ENCODE measurements at regions not wholly inside any gene's neighbourhood (a gene's known extent, or its start where the extent isn't known, plus 50 kb on each side); places are given as distances from the start of the nearest gene placed in this dataset.

DNA sequence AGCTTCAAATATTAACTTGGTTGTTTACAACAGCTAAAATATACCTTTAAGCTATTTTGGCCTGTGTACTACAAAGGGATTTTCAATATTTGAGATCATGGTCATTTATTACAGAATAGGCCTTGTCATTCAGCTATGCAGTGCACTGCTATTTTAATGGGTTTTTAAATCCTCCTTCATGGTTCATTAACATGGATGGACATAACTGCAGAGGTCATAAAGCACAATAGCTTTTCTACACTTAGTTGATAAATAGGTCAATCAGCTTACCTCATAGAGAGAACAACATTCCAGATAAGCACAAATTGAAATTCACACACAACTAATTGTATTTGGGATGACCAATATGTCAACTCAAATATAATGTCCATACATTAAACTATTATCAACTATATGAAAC is 403.7 kb downstream of the CNTN3 start:
- DNase-seq (ENCODE audit: low spot score) (no peak), ATAC-seq (no peak)
- CTCF ChIA-PET = no interaction called here
- no peak overlapping the region for H3K4me3 Mint-ChIP-seq
- TF ChIP-seq MYBL2 (CRISPR knock-in tag; IDR thresholded peaks at IDR 0.05) (no peak), CBFB (CRISPR knock-in tag; IDR thresholded peaks at IDR 0.05; ENCODE audit: low read depth) (no peak), SOX15 (CRISPR knock-in tag; IDR thresholded peaks at IDR 0.05) (no peak), NFE2L1 (CRISPR knock-in tag; IDR thresholded peaks at IDR 0.05) (no peak), ETV6 (CRISPR knock-in tag; IDR thresholded peaks at IDR 0.05) (no peak), EMX1 (CRISPR knock-in tag; IDR thresholded peaks at IDR 0.05) (no peak), NFATC4 (CRISPR knock-in tag; IDR thresholded peaks at IDR 0.05) (no peak), TP53 (CRISPR knock-in tag; IDR thresholded peaks at IDR 0.05) (no peak), OVOL2 (CRISPR knock-in tag; IDR thresholded peaks at IDR 0.05; ENCODE audit: borderline replicate concordance) (no peak), ESRRA (CRISPR knock-in tag; IDR thresholded peaks at IDR 0.05; ENCODE audit: borderline replicate concordance) (no peak), ATF1 (CRISPR knock-in tag; IDR thresholded peaks at IDR 0.05) (no peak)
- TF ChIP-seq, protein P1, sequence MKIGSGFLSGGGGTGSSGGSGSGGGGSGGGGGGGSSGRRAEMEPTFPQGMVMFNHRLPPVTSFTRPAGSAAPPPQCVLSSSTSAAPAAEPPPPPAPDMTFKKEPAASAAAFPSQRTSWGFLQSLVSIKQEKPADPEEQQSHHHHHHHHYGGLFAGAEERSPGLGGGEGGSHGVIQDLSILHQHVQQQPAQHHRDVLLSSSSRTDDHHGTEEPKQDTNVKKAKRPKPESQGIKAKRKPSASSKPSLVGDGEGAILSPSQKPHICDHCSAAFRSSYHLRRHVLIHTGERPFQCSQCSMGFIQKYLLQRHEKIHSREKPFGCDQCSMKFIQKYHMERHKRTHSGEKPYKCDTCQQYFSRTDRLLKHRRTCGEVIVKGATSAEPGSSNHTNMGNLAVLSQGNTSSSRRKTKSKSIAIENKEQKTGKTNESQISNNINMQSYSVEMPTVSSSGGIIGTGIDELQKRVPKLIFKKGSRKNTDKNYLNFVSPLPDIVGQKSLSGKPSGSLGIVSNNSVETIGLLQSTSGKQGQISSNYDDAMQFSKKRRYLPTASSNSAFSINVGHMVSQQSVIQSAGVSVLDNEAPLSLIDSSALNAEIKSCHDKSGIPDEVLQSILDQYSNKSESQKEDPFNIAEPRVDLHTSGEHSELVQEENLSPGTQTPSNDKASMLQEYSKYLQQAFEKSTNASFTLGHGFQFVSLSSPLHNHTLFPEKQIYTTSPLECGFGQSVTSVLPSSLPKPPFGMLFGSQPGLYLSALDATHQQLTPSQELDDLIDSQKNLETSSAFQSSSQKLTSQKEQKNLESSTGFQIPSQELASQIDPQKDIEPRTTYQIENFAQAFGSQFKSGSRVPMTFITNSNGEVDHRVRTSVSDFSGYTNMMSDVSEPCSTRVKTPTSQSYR (CRISPR knock-in tag; IDR thresholded peaks at IDR 0.05) = no peak
- TF ChIP-seq, protein P2, sequence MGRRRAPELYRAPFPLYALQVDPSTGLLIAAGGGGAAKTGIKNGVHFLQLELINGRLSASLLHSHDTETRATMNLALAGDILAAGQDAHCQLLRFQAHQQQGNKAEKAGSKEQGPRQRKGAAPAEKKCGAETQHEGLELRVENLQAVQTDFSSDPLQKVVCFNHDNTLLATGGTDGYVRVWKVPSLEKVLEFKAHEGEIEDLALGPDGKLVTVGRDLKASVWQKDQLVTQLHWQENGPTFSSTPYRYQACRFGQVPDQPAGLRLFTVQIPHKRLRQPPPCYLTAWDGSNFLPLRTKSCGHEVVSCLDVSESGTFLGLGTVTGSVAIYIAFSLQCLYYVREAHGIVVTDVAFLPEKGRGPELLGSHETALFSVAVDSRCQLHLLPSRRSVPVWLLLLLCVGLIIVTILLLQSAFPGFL (CRISPR knock-in tag; IDR thresholded peaks at IDR 0.05; ENCODE audit: borderline replicate concordance) = no peak
- TF ChIP-seq, protein P3, sequence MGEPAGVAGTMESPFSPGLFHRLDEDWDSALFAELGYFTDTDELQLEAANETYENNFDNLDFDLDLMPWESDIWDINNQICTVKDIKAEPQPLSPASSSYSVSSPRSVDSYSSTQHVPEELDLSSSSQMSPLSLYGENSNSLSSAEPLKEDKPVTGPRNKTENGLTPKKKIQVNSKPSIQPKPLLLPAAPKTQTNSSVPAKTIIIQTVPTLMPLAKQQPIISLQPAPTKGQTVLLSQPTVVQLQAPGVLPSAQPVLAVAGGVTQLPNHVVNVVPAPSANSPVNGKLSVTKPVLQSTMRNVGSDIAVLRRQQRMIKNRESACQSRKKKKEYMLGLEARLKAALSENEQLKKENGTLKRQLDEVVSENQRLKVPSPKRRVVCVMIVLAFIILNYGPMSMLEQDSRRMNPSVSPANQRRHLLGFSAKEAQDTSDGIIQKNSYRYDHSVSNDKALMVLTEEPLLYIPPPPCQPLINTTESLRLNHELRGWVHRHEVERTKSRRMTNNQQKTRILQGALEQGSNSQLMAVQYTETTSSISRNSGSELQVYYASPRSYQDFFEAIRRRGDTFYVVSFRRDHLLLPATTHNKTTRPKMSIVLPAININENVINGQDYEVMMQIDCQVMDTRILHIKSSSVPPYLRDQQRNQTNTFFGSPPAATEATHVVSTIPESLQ (CRISPR knock-in tag; IDR thresholded peaks at IDR 0.05) = no peak
- TF ChIP-seq, protein P4, sequence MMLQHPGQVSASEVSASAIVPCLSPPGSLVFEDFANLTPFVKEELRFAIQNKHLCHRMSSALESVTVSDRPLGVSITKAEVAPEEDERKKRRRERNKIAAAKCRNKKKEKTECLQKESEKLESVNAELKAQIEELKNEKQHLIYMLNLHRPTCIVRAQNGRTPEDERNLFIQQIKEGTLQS (CRISPR knock-in tag; conservative IDR thresholded peaks at IDR 0.05) = no peak
- TF ChIP-seq, protein P5, sequence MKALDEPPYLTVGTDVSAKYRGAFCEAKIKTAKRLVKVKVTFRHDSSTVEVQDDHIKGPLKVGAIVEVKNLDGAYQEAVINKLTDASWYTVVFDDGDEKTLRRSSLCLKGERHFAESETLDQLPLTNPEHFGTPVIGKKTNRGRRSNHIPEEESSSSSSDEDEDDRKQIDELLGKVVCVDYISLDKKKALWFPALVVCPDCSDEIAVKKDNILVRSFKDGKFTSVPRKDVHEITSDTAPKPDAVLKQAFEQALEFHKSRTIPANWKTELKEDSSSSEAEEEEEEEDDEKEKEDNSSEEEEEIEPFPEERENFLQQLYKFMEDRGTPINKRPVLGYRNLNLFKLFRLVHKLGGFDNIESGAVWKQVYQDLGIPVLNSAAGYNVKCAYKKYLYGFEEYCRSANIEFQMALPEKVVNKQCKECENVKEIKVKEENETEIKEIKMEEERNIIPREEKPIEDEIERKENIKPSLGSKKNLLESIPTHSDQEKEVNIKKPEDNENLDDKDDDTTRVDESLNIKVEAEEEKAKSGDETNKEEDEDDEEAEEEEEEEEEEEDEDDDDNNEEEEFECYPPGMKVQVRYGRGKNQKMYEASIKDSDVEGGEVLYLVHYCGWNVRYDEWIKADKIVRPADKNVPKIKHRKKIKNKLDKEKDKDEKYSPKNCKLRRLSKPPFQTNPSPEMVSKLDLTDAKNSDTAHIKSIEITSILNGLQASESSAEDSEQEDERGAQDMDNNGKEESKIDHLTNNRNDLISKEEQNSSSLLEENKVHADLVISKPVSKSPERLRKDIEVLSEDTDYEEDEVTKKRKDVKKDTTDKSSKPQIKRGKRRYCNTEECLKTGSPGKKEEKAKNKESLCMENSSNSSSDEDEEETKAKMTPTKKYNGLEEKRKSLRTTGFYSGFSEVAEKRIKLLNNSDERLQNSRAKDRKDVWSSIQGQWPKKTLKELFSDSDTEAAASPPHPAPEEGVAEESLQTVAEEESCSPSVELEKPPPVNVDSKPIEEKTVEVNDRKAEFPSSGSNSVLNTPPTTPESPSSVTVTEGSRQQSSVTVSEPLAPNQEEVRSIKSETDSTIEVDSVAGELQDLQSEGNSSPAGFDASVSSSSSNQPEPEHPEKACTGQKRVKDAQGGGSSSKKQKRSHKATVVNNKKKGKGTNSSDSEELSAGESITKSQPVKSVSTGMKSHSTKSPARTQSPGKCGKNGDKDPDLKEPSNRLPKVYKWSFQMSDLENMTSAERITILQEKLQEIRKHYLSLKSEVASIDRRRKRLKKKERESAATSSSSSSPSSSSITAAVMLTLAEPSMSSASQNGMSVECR (CRISPR knock-in tag; IDR thresholded peaks at IDR 0.05; ENCODE audit: borderline replicate concordance) = no peak
- TF ChIP-seq, protein P6, sequence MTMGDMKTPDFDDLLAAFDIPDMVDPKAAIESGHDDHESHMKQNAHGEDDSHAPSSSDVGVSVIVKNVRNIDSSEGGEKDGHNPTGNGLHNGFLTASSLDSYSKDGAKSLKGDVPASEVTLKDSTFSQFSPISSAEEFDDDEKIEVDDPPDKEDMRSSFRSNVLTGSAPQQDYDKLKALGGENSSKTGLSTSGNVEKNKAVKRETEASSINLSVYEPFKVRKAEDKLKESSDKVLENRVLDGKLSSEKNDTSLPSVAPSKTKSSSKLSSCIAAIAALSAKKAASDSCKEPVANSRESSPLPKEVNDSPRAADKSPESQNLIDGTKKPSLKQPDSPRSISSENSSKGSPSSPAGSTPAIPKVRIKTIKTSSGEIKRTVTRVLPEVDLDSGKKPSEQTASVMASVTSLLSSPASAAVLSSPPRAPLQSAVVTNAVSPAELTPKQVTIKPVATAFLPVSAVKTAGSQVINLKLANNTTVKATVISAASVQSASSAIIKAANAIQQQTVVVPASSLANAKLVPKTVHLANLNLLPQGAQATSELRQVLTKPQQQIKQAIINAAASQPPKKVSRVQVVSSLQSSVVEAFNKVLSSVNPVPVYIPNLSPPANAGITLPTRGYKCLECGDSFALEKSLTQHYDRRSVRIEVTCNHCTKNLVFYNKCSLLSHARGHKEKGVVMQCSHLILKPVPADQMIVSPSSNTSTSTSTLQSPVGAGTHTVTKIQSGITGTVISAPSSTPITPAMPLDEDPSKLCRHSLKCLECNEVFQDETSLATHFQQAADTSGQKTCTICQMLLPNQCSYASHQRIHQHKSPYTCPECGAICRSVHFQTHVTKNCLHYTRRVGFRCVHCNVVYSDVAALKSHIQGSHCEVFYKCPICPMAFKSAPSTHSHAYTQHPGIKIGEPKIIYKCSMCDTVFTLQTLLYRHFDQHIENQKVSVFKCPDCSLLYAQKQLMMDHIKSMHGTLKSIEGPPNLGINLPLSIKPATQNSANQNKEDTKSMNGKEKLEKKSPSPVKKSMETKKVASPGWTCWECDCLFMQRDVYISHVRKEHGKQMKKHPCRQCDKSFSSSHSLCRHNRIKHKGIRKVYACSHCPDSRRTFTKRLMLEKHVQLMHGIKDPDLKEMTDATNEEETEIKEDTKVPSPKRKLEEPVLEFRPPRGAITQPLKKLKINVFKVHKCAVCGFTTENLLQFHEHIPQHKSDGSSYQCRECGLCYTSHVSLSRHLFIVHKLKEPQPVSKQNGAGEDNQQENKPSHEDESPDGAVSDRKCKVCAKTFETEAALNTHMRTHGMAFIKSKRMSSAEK (CRISPR knock-in tag; IDR thresholded peaks at IDR 0.05; ENCODE audit: borderline replicate concordance) = no peak
- TF ChIP-seq, protein P7, sequence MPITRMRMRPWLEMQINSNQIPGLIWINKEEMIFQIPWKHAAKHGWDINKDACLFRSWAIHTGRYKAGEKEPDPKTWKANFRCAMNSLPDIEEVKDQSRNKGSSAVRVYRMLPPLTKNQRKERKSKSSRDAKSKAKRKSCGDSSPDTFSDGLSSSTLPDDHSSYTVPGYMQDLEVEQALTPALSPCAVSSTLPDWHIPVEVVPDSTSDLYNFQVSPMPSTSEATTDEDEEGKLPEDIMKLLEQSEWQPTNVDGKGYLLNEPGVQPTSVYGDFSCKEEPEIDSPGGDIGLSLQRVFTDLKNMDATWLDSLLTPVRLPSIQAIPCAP (CRISPR knock-in tag; IDR thresholded peaks at IDR 0.05) = no peak
- TF ChIP-seq, protein P8, sequence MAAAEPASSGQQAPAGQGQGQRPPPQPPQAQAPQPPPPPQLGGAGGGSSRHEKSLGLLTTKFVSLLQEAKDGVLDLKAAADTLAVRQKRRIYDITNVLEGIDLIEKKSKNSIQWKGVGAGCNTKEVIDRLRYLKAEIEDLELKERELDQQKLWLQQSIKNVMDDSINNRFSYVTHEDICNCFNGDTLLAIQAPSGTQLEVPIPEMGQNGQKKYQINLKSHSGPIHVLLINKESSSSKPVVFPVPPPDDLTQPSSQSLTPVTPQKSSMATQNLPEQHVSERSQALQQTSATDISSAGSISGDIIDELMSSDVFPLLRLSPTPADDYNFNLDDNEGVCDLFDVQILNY (CRISPR knock-in tag; IDR thresholded peaks at IDR 0.05) = no peak
- TF ChIP-seq, protein P9, sequence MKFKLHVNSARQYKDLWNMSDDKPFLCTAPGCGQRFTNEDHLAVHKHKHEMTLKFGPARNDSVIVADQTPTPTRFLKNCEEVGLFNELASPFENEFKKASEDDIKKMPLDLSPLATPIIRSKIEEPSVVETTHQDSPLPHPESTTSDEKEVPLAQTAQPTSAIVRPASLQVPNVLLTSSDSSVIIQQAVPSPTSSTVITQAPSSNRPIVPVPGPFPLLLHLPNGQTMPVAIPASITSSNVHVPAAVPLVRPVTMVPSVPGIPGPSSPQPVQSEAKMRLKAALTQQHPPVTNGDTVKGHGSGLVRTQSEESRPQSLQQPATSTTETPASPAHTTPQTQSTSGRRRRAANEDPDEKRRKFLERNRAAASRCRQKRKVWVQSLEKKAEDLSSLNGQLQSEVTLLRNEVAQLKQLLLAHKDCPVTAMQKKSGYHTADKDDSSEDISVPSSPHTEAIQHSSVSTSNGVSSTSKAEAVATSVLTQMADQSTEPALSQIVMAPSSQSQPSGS (CRISPR knock-in tag; IDR thresholded peaks at IDR 0.05; ENCODE audit: borderline replicate concordance, low read depth) = no peak
- no peak overlapping the region for H3K27ac Mint-ChIP-seq
- H3K9me3 Mint-ChIP-seq = no peaks in the 10 kb centered on the region
- H3K27me3 Mint-ChIP-seq (ENCODE audit: low read depth) = no peaks in the 10 kb centered on the region
- no peaks in the 10 kb centered on the region for H3K36me3 Mint-ChIP-seq
- no peaks in the 10 kb centered on the region for H3K4me1 Mint-ChIP-seq
- POLR2A ChIA-PET = no interaction called here
